Colonic mucosa (tissue), 4 donors: ENCODE measurements at regions not wholly inside any gene's neighbourhood (a gene's known extent, or its start where the extent isn't known, plus 50 kb on each side); places are given as distances from the start of the nearest gene placed in this dataset.

Experiments used
- DNase-seq: peaks from one replicate; pipeline ENCODE4 v3.0.0-alpha.2; 2020
- H3K27ac ChIP-seq: fragments of 200-600 bp; one replicate; pipeline ENCODE4 v1.8.0; 2021
- H3K27me3 ChIP-seq: fragments of 200-600 bp; one replicate; pipeline ENCODE4 v1.8.0; 2021
- H3K36me3 ChIP-seq: fragments of 200-600 bp; one replicate; pipeline ENCODE4 v1.8.0; 2021
- H3K4me1 ChIP-seq: fragments of 200-600 bp; one replicate; pipeline ENCODE4 v1.8.0; 2021; ENCODE audit warnings: mild to moderate bottlenecking
- H3K4me3 ChIP-seq: fragments of 200-600 bp; one replicate; pipeline ENCODE4 v1.8.0; 2021
- H3K9ac ChIP-seq, 2 donors: one replicate each; pipeline ENCODE4 v1.7.0; 2013; ENCODE audit warnings: control low read depth in 2 of 2, low read depth in 2 of 2, low read length in 2 of 2
- H3K9me3 ChIP-seq: fragments of 200-600 bp; one replicate; pipeline ENCODE4 v1.8.0; 2021
- CTCF ChIP-seq: fragments of 200-600 bp; IDR thresholded peaks from one replicate; pipeline ENCODE4 v1.8.0; 2022; ENCODE audit warnings: antibody characterized with exemption, mild to moderate bottlenecking
- intact Hi-C: fragments of 100-400 bp; cut with DNase I; formaldehyde crosslinking; loops from one replicate; pipeline ENCODE4 v1.14.1; 2022
- donor health status: healthy.
- donor health status: DM: no; HTN: no; CAD: no.
- donor health status: DM: no; HTN: no; CAD: no.

DNA sequence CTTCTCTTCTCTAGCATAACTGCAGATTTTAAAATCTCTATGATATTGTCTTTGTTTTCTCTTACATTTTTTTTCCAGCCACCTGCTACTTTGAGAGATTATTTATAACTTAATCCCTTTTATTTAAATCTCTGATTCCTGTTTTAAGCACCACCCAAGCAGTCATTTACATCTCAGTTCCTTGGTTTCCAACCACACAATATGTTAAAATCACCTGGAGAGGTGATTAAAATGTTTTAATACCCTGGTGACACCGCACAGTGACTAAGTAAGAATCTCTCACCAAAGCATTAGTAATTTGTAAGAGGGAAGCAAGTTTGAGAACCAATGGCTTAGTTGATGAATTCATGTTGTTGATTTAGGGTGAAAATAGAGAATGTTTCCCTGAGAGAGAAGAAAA lies 849.8 kb downstream of the TMTC2 start:
- no peak overlapping the region for H3K9ac ChIP-seq
- intact Hi-C loops, result no loop called here
- no peaks in the 10 kb centered on the region for H3K9me3 ChIP-seq
- DNase-seq, result no peak
- H3K4me3 ChIP-seq, result no peak overlapping the region
- no peak for TF ChIP-seq CTCF
- H3K36me3 ChIP-seq, result no peaks in the 10 kb centered on the region
- H3K27ac ChIP-seq, result no peak overlapping the region
- H3K4me1 ChIP-seq, result no peaks in the 10 kb centered on the region
- H3K27me3 ChIP-seq, result no peaks in the 10 kb centered on the region

- Histone ChIP-seq H3K27ac (no peak overlapping the region), H3K9ac (no peak overlapping the region), H3K4me3 (no peak overlapping the region), H3K36me3 (no peaks in the 10 kb centered on the region), H3K9me3 (no peaks in the 10 kb centered on the region), H3K27me3 (no peaks in the 10 kb centered on the region), H3K4me1 (no peaks in the 10 kb centered on the region)
- TF ChIP-seq CTCF, result no peak
- no peak for DNase-seq
- intact Hi-C loops, result no loop called here
These were observed 841.9 kb downstream of the TMTC2 start for GRCh38 chr12:83528571-83528970.

GRCh38 chr12:83527810-83528209 lies 841.1 kb downstream of the TMTC2 start:
- Histone ChIP-seq H3K9me3 (no peaks in the 10 kb centered on the region), H3K4me1 (no peaks in the 10 kb centered on the region), H3K4me3 (no peak overlapping the region), H3K9ac (no peak overlapping the region), H3K36me3 (no peaks in the 10 kb centered on the region), H3K27ac (no peak overlapping the region), H3K27me3 (no peaks in the 10 kb centered on the region)
- intact Hi-C loops, result no loop called here
- no peak for DNase-seq
- no peak for TF ChIP-seq CTCF

DNA sequence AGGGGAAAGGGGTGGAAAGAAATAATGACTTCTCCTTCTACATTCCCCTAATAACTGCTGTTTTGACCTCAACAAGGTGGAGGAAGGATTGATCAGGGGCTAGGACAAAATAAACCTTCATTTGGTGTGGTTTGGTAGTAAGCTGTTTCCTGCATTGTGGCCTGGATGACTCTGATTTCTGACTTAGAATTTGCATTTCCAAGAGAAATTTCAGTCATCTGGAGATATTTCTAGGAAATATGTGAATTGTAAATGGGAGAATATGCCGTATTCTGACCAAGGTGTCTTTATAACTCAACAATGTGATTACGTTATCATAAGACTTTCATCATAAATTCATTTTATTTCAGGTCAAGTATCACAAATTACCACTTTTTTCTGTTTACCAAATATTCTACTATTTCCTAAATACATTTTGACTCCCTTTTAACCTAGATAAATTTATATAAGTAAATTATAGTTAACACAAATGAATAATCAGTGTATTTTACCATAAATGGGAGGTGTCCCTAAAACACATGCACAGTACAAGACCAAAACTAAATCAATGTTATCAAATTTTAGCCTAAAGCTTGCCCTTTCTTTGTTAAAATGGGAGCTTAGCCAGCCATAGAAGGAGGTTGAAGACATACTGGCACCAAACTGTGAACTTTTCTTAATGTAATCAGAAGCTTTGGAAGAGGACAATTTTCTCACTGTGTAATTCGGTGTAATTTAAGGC lies 828.8 kb downstream of the TMTC2 start:
- TF ChIP-seq CTCF, result no peak
- Histone ChIP-seq H3K27ac (no peak overlapping the region), H3K36me3 (no peaks in the 10 kb centered on the region), H3K4me3 (no peak overlapping the region), H3K9me3 (no peaks in the 10 kb centered on the region), H3K4me1 (no peaks in the 10 kb centered on the region), H3K27me3 (no peaks in the 10 kb centered on the region), H3K9ac (no peak overlapping the region)
- no peak for DNase-seq
- intact Hi-C loops, result no loop called here

- no peaks in the 10 kb centered on the region for H3K4me1 ChIP-seq
- intact Hi-C loops, result no loop called here
- DNase-seq, result no peak
- no peak overlapping the region for H3K27ac ChIP-seq
- H3K36me3 ChIP-seq, result no peaks in the 10 kb centered on the region
- H3K27me3 ChIP-seq, result no peaks in the 10 kb centered on the region
- no peak overlapping the region for H3K4me3 ChIP-seq
- no peak for TF ChIP-seq CTCF
- no peaks in the 10 kb centered on the region for H3K9me3 ChIP-seq
- H3K9ac ChIP-seq, result no peak overlapping the region
These were observed 827.7 kb downstream of the TMTC2 start for GRCh38 chr12:83514372-83514771.
